GM21619 (cell line): ENCODE measurements at regions not wholly inside any gene's neighbourhood (a gene's known extent, or its start where the extent isn't known, plus 50 kb on each side); places are given as distances from the start of the nearest gene placed in this dataset.

Source experiments
- ATAC-seq: cut with Tn5 transposase; IDR thresholded peaks from one replicate; pipeline ENCODE4 v1.9.1; 2021; ENCODE audit not compliant: unreplicated experiment

DNA sequence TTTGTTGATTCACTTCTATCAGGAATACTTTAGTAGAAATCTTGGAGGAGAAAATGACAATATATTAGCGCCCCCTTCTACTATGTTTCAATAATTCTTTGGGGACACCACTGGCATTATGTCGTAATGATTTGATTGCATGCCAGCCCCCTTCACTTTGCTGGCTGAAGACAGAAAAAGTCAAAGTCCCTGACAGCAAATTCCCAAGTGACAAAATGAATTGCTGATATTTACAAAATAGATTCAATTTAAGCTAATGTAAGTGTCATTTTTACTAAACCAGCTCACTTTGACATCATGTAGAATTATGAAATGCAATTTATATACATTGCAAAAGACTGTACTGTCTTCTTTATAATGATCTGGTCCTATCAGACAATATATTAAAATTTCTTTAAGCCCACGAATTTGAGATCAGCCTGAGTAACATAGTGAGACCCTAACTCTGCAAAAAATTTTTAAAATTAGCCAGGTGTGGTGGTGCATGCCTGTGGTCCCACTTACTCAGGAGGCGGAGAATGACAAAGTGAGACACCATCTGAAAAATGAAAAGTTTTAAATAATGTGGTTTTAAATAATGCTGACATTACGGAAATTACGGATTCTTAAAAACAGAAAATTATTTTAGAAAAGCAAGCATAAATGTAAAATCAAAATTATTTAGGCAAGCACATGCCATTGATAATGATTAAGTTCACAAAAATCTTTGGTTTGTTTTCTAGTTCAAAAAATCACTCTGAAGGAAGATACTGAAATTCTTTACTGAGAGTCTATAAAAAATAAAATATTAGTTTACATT is 520.1 kb upstream of the PKDCC start:
- ATAC-seq = no peak

DNA sequence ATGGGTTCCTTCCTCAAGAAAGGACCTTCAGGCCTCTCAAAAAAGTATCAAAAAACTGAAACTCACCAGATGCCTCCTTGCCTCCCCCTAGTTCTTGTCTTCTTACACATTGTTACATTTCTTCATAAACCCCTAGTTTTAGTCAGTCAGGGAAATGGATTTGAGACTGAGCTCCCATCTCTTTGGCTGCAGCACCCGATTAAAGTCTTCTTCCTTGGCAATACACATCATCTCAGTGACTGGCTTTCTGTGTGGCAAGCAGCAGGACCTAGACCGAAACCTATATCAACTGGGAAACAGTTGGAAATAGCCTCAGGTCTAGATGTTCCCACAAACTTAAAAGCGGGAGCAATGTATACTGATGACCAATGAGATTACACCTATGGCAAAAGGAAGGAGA is 512.2 kb upstream of the PKDCC start:
- no peak for ATAC-seq

DNA sequence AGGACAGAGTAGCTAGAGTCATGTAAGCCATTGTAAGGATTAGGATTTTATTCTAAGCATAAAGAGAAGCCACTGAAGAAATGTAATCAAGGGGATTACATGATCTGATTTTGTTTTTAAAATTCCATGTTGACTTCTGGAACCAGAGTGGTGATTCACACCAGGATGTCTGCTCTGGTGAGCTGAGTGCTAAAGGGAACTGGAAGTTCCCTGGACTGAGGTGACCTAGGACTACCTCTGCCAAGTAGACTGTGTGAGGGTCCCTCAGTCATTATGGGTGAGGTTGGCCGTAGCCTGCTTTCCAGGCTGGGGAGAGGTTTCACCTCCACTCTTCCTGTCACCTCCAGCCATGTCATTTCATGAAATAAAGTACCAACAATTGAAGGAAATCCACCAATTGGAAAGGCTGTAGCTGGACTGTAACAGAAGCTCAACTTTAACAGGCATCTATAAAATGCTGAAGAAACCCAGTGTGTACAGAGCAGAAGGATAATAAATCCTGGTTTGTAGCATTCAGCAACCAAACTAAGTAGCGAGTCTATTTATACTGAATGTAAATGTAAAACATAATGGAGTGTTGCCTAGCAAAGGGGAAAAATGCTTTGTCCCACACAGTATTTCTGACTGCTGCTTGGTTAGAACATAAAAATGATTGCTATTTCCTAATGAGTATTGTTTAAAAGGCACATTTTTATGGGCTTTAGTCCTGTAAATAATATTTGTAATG is 507.4 kb upstream of the PKDCC start:
- no peak for ATAC-seq

GRCh38 chr2:41543726-41544125 is 504.1 kb upstream of the PKDCC start:
- ATAC-seq = no peak

GRCh38 chr2:41544709-41545108 is 503.1 kb upstream of the PKDCC start:
- ATAC-seq = no peak

DNA sequence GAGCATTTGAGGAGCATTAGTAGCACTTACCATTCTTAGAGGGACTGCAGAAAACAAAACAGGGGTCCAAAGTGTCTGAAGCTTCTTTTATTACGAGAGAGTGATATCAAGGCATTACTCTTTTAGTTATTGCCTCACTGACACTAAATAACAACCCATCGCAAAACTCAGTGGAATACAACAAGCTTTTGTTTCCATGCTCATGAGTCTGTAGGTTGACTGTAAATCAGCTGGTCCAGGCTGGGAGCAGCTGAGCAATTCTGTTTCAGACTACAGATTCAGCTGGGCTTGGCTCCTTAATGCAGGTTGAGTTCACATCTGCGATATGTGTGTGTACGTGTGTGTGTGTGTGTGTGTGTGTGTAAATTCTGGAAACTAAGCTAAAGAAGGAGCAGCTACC is 501.8 kb upstream of the PKDCC start:
- no peak for ATAC-seq

DNA sequence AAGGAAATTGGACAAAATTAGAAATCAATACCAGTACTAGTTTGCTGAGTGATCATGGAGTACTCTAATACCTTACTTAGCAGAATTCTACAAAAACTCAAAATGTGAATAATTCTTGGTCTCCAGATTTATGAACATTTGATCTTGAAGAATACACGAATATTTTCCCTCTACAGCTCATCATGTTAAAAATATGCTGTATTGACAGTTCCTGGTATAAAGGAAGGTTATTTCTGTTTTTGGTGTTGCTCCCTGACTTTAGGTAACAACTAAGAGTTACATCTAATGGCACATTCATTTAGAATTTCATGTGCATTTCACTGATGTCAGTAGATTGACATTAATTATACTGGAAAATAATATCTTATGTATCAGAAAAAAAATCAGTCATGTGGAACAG is 479.2 kb upstream of the PKDCC start:
- ATAC-seq = no peak

GRCh38 chr2:41572154-41572553 is 475.7 kb upstream of the PKDCC start:
- ATAC-seq = no peak

DNA sequence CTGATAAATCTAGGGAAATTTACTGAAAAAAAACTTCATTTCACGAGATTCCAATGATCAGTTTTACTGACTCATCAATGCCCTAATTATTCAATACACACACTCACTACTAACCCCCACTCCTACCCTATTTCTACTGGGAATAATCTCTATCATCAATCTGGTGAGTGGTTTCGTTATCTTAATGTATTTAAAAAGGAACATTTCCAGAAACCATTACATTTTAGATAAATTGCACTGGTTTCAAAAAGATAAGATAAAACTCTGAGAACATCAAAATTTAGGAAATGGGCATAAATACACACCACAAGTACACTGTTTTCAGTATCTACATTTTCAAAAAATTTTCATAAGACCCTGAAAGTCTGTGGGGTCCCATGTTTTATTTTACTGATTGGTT is 471.4 kb upstream of the PKDCC start:
- ATAC-seq = no peak

DNA sequence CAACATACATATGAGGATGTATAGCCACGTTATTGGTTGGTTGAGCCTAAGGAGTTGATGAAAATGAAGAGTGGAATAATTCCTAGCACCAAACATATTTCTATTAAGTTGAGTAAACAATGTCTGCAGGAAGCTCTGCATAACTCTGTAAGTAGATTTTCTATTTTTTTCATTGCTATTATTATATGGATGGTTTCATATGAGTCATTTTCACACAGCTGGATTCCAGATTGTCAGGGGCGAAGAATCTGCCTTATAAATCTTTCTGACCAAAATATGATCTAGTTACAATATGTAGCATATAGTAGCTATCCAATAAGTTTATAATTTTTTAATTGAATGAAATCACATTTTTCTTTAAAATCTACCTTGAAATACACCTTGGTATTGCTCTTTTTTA is 468.0 kb upstream of the PKDCC start:
- ATAC-seq = no peak

DNA sequence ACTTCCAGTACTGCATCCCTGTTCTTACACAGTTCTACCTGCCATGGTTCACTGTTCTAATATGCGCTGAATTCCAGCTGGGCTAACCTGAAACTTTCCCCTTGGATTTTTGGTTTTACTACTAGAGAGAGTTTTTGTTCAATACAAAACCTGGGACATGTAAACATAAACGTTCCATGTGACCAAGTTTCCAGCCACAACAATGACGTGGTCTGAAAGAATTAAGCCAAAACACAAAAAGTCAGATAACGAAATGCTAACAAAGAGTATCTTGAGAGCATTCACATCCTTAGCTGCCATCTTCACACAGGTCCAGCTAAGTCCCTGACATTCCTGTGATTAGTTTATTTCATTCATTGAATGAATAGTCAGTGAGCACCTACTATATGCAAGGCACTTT is 467.0 kb upstream of the PKDCC start:
- ATAC-seq = no peak

- ATAC-seq = no peak
These were observed 452.6 kb upstream of the PKDCC start for GRCh38 chr2:41595240-41595639.

DNA sequence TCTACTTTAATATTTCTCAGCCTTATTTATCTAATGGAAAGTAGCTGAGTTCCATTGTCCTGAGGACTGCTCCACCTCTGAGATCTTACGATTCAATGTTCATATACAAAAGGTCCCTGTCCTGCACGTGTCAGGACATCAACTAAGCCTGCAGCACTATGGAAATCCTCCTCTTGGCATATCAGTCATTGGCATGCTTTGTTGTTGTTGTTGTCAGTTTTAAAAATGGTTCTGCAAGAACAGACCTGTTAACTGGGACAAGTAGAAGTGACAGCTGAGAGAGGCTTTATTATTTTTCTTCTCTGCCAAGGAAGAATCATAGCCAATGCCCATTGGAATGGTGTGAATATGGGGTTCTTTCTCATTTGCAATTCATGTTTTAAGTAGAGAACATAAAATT is 450.1 kb upstream of the PKDCC start:
- no peak for ATAC-seq

- ATAC-seq = no peak
These were observed 449.5 kb upstream of the PKDCC start for GRCh38 chr2:41598161-41598894.

DNA sequence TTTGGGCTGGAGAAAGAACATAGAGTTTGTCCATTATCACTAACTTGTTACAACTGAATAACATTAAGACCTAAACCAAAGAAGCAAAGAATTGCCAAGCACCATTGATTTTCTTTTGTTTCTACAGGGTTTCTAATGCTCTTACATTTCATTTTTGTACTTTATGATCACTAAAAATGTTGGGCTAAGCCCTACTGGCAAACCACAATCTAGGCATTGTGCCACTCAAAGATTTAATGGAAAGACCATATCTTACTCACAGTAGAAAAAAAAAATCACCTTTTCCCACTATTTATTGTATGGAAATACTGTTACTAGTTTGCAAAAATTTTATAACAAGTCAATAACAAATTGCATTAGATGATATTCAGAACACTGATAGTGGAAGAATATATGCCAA is 447.4 kb upstream of the PKDCC start:
- ATAC-seq = no peak

DNA sequence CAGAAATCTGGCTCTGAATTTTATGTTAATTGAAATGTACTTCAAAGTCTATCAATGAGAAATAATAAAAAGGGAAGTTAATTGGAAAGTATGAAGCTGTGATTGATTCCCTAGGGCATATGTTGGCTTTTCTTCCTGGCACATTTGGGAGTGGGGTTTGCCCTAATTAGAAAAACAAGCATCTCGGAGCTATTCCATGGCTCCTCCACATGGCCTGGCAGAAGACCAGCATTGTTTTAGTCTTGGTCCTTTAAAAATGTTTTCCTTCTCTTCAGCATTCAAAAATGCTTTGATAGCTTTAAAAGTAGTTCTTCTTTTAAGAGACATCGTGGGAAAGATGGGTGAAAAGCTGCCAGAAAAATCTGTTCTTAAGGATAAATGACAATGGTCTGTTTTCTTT is 445.5 kb upstream of the PKDCC start:
- ATAC-seq = no peak

- no peak for ATAC-seq
These were observed 442.5 kb upstream of the PKDCC start for GRCh38 chr2:41605311-41605710.

- no peak for ATAC-seq
These were observed 441.9 kb upstream of the PKDCC start for GRCh38 chr2:41605914-41606313.

- ATAC-seq = no peak
These were observed 437.2 kb upstream of the PKDCC start for GRCh38 chr2:41610501-41611190.

DNA sequence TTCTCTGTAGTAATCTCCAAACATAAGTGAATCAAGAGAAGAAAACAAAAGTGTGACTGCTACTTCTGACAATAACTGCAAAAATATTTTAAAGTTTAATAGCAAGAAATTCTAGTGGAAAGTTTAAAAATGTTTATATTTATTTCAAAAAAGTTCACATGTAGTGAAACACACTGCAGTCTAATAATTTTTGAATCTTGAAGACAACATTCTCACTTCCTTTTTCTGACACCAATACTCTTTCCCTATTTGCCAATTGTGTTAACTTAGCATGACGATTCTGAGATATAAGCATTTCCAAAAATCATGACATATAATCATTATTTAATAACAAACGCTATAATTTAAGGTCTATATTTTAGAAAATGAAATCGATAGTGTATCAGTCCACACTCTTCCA is 429.1 kb upstream of the PKDCC start:
- no peak for ATAC-seq

DNA sequence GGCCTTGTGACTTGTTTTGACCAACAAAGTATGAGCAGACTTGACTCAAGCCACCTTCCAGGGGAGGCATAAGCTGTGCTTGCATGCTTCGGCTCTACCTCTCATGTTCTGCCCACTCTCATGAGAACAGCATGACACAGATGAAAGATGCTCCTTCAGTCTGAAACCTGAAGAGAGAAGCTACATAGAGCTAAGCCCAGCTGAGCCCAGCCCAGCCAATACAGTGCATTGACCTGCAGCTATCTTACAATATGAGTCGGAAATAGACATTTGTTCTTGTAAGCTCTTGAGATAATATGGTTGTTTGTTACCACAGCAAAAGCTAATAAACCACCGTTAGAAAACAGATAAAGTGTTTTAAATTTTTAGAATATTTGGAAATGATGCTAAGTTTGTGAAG is 426.7 kb upstream of the PKDCC start:
- ATAC-seq = no peak
